ENCODE measurements at regions not wholly inside any gene's neighbourhood (a gene's known extent, or its start where the extent isn't known, plus 50 kb on each side); places are given as distances from the start of the nearest gene placed in this dataset.

DNA sequence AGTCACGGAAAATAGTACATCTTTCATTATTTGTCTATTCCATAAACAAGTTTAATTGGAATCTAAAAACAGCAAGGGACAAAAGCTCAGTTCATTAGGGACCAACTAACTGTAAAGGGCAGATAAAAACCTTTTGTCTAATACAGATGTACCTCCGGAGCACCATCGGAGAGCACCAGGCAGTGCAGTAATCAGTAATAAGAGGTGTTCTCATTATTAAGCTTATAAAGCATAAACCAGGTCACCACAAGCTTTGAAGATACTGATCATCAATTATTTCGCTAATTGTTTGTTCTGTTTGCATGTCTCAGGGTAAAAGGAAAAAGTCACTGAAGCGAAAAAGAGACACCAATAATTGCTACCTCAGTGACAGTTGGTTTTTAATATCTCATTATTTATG, 207.3 kb upstream of the PRKD1 start:
- in situ Hi-C loops (cut with HindIII; ENCODE audit: low pct_ligation_motif_present, low pct_unique_long_range_greater_than_20kb, low sequenced_read_pairs), result no loop called here
- no peak for DNase-seq

DNA sequence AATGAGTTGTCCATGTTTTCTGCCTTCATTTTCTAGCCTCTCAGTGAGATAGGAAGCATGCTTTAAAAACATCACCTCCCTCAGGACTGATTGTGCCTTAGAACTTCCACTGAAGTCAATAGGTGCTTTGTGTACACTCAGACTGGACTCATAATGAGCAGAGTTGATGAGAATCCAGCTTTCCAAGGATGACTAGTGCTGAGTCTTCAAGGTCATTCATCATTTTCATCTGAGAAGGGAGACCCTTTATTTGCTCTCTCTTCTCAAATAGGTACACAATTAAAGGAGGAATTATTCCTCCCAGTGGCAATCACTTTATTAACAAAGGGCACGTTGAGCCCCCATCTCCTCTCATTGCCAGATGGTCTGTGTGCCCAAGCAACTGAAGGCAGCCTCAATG, 210.9 kb upstream of the PRKD1 start:
- DNase-seq, result no peak
- in situ Hi-C loops (cut with HindIII; ENCODE audit: low pct_ligation_motif_present, low pct_unique_long_range_greater_than_20kb, low sequenced_read_pairs), result no loop called here

DNA sequence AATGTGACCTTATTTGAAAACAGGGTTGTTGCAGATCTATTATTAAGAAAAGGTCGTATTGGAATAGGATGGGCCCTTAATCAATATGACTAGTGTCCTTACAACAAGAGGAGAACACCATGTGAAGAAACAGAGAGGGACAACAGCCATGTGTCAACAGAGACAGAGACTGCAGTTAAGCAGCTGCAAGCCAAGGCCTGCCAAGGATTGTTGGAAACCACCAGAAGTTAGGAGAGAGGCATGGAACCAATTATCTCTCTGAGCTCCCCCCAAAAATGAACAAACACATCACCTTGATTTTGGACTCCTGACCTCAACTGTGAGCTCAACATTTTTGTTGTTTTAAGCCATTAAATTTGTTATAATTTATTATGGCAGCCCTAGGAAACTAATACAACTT, 214.6 kb upstream of the PRKD1 start:
- DNase-seq, result no peak
- in situ Hi-C loops (cut with HindIII; ENCODE audit: low pct_ligation_motif_present, low pct_unique_long_range_greater_than_20kb, low sequenced_read_pairs), result no loop called here

DNA sequence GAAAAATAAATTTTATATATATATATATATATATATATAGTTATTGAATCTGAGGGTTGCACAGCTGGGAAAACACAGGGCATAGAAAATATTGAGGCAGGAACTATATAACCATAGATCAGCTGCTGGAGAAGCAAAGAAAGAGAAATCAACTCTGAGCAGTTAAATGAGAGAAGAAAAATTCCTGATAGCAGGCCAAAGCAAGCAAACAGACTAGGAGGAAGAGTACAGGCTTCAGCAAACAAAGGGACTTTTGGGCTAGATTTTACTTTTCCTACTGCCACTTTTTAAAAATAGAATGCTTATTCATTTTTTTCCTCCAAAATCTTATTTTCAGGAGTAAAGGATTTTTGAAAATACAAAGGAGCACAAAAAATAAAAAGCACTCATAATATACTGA, 216.0 kb upstream of the PRKD1 start:
- in situ Hi-C loops (cut with HindIII; ENCODE audit: low pct_ligation_motif_present, low pct_unique_long_range_greater_than_20kb, low sequenced_read_pairs), result no loop called here

DNA sequence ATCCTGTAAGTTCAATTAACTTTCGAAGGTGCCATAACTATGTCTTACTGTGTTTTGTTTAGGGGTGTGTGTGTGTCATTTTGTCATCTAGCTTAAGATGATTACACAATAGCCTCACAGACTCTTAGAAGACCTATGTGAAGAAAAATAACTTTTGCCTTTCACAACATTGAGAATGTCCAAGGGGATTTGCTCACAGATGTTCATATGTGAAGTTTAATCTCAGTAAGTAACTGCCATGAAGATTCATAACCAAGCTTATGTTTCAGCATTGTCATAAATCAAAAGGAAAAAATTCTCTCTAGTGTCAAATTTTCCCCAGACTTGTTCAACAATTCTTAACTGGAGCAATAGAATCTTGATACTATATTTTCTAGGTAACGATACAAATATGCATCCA, 226.1 kb upstream of the PRKD1 start:
- DNase-seq, result no peak
- in situ Hi-C loops (cut with HindIII; ENCODE audit: low pct_ligation_motif_present, low pct_unique_long_range_greater_than_20kb, low sequenced_read_pairs), result no loop called here

More for the DNA sequence above, 216.0 kb upstream of the PRKD1 start:
- no peak for DNase-seq

DNA sequence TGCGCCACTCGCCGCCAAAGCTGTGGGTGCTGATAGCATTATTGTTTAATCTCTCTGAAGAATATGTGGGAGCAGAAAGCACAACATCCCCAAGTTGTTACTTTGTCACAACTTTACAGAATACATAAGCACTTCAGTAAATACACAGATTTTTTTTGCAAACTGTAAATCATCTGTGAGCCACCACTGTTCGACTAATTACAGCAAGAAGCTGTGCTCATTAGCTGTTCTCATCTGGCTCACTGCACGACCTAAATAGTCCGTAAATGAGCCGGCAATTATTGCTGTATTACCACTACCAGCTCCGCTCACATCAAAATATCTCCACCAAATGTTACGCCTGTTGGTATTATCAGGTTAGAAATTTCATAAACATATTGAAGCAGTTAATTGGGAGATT, 228.9 kb upstream of the PRKD1 start:
- DNase-seq, result no peak
- in situ Hi-C loops (cut with HindIII; ENCODE audit: low pct_ligation_motif_present, low pct_unique_long_range_greater_than_20kb, low sequenced_read_pairs), result no loop called here

DNA sequence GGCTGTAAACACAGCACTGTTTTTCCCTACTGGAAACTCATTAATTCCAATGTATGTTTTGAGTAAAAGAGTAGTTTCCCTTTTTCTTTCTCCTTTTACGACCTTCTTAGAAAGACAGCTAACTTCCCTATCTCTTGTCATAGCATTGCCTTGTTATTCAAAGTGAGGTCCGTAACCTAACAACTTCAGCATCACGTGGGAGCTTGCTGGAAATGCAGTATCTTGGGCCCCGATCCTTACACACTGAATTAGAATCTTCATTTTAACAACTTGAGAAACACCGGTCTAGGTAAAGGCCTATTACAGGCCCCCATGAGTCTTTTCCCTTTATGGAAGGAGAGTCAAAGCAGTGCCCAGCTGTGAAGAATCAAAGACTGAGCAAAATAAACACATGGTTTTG, 230.7 kb upstream of the PRKD1 start:
- DNase-seq, result no peak
- in situ Hi-C loops (cut with HindIII; ENCODE audit: low pct_ligation_motif_present, low pct_unique_long_range_greater_than_20kb, low sequenced_read_pairs), result no loop called here

DNA sequence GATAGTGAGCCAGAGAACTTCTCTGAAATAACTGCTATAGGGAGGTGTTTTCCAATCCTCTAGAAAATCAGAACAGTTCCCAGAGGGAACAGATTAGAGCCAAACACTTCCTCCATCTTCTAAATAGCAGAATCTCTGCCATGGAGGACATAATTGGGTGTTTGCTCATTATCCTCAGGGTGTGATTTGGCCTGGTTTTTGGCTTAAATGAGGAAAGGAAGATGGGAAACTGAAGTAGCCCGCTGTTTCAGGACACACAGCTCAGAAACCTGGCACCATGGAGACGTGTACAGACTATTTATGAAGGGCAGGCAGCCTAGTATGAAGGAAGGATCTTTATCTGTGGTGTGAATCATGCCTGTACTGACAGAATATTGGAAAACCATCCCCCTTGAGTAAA, 231.7 kb upstream of the PRKD1 start:
- in situ Hi-C loops (cut with HindIII; ENCODE audit: low pct_ligation_motif_present, low pct_unique_long_range_greater_than_20kb, low sequenced_read_pairs), result no loop called here

DNA sequence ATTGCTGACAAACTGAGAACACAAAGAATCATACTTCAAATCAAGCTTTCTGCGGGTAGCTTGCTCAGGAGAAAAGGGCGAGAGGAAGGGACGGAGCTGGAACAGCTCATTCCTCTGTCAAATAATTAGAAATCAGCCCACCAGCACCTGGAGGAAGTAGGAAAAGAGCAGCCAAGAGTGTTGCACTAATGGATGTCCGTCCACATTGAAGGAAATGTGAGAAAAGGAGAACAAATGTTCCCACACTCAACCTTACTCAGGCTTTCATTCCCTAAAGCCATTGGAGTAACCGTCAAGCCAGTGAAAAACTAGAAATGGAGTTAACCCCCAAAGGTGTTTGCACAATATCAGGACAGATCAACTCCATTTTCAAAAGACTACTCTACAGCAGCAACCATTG, 233.0 kb upstream of the PRKD1 start:
- no peak for DNase-seq
- in situ Hi-C loops (cut with HindIII; ENCODE audit: low pct_ligation_motif_present, low pct_unique_long_range_greater_than_20kb, low sequenced_read_pairs), result no loop called here

More for the DNA sequence above, 231.7 kb upstream of the PRKD1 start:
- no peak for DNase-seq

DNA sequence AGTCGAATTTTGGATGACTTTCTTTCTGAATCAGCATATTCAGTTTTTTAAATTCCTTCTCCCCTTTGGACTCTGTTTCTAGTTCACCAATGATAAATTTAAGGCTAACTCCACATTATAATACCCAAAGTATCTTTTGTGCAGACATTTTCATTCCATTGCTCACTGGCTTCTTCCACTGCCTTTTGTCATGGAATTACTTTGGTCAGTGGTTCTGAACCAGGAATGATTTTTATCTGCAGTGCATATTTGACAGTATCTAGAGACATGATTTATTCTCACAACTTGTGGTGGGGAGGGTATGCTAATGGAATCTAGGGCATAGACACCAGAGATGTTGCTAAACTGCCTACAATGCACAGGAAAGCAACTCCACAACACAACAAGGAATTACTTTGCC, 234.4 kb upstream of the PRKD1 start:
- no peak for DNase-seq
- in situ Hi-C loops (cut with HindIII; ENCODE audit: low pct_ligation_motif_present, low pct_unique_long_range_greater_than_20kb, low sequenced_read_pairs), result no loop called here

DNA sequence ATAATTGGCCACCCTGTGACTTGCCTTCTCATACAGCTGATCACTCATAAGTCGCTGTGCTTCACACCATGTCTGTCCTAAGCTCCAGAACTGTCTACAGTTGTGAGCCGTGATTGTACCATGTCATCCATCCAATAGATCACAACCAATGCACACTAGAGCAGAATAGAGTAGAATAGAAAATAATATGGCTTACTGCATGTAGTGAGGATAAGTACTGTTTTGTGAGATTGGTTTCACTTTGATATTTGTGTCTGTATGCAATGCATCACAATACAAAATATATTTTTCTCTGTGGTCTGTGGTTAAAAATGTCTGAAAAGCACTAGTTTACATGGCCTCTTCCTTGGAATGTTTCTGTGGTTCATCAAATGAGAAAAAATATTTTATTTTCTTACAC, 237.6 kb upstream of the PRKD1 start:
- DNase-seq, result no peak
- in situ Hi-C loops (cut with HindIII; ENCODE audit: low pct_ligation_motif_present, low pct_unique_long_range_greater_than_20kb, low sequenced_read_pairs), result no loop called here

DNA sequence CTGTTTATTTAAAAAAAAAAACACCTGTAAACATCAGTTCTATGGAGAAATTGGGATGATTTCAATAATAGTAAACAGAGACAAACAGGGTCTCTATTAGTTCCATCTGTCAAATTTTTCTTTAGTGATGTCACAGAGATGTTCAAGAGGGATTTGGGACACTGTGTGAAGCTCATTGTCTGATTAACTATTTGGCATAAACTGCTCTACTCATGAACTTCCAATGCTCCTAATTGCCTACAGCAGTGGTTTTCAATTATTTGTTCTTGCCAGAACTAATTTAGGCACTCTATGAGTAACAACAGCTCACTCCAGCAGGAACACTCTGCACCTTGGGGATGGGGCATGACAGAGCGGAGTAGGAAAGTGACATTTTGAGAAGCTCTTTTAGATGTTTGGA, 250.1 kb upstream of the PRKD1 start:
- in situ Hi-C loops (cut with HindIII; ENCODE audit: low pct_ligation_motif_present, low pct_unique_long_range_greater_than_20kb, low sequenced_read_pairs), result no loop called here
- no peak for DNase-seq

DNA sequence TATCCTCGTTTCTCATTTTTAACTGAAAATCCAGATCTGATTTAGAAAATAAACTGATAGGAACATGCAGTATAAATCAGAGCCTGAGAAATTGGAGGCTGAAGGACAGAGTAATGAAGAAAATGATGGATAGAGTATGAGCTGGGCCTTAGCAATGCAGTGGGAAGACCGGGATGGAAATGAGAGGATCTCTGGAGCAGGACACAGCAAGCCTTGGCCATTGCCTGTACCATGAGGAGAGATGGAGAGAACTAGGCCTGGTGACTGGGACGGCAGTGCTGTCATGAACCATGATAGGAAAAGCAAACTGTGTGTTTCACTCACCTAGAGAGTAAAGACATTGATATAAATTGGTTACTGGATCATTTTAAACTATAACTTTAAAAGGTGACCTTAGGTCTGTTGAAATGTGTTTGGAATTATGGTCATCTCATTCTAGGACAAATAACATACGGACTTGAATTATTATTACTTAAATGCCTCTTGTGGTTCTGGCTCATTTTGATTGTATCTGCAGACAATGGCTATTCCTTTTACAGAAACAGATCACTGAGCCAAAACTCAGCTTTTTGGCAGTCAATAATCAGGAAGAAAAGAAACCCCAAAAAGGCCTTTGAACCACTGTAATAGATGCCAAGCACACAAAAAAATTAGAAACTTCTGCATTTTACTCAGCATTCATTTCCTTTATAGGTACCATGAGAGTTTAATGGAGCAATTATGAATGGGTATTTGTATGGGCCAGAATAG, 251.9 kb upstream of the PRKD1 start:
- in situ Hi-C loops (cut with HindIII; ENCODE audit: low pct_ligation_motif_present, low pct_unique_long_range_greater_than_20kb, low sequenced_read_pairs), result no loop called here

DNA sequence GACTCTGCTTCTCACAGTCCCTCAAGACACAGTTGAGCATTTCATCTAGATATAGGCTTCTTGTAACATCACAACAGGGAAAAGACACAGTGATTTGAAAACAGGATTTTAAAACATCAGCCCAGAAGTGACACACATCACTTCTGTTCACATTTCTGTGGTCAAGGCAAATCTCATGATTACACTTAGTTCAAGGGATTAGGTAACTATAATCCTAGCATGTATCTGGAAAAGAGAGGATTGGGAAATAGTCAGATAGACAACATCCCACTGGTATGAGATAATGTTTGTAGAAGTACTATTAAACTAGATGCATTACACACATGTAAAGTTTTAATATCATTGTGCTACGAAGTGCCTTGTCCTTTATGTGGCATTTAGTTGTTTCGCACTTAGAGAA, 252.6 kb upstream of the PRKD1 start:
- in situ Hi-C loops (cut with HindIII; ENCODE audit: low pct_ligation_motif_present, low pct_unique_long_range_greater_than_20kb, low sequenced_read_pairs), result no loop called here
- no peak for DNase-seq

More for the DNA sequence above, 251.9 kb upstream of the PRKD1 start:
- no peak for DNase-seq

DNA sequence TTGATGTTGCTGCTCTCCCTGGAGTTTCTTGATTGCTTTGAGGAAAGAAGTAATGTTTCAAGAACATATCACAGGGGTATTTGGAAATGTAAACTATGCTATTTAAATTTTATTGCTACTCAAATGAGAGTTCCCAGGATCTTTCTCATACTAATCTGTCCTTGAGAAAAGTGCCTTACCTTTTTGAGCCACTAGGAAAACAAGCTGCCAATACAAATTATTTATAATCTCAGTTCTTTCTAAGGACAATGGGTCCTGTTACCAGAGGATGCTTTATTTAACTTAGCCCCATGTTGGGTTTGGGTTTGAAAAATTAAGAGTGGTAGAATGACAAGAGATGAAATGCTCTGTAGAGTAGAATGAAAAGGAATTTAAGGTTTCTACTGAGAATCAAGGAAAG, 258.2 kb upstream of the PRKD1 start:
- in situ Hi-C loops (cut with HindIII; ENCODE audit: low pct_ligation_motif_present, low pct_unique_long_range_greater_than_20kb, low sequenced_read_pairs), result no loop called here
- no peak for DNase-seq

DNA sequence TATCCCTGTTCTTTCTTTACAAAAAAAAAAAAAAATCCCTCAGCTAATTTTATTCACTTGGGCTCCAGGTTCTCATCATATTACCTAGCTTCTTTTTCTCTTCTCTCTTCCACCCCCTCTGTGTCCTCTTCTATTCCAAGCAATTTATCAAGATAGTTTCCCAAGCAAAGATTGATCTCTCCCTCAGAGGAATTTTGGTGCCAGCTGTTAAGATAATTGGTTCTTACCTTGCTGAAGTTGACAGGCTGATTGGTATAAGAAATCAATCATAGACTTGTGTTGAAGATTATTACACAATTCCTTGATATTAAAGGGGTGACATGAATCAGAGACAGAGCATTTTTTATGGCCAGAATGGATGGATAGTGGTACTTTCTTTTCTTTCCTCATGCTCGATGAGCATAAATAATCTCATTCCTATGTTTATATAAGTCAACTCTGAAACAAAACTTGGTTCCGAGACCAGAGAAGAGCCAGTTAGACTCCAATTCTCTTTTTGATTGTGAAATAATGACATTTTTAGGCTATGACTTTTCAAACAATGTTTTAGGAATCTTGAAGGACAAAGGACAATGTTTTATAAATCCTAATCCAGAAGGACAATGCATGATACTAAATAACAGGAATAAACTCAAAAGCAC, 264.1 kb upstream of the PRKD1 start:
- in situ Hi-C loops (cut with HindIII; ENCODE audit: low pct_ligation_motif_present, low pct_unique_long_range_greater_than_20kb, low sequenced_read_pairs), result no loop called here
- no peak for DNase-seq

DNA sequence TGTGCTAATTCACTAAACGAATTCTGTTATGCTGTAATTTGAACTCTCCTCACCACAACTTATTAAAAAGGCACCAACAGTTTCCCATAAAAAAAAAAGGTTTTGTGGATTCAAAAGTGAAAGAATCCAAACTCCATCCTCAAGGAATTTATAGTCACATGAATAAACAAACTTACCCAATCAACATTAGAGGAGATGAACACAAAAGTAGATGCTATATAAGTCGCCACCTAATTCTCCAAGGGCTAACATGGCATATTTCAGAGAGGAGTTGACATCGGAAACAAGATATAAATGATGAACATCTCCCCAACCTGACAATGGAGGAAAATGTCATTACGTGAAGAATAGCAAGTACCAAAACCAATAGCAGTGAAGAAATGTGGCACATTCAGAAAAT, 265.5 kb upstream of the PRKD1 start:
- in situ Hi-C loops (cut with HindIII; ENCODE audit: low pct_ligation_motif_present, low pct_unique_long_range_greater_than_20kb, low sequenced_read_pairs), result no loop called here
- DNase-seq, result no peak

DNA sequence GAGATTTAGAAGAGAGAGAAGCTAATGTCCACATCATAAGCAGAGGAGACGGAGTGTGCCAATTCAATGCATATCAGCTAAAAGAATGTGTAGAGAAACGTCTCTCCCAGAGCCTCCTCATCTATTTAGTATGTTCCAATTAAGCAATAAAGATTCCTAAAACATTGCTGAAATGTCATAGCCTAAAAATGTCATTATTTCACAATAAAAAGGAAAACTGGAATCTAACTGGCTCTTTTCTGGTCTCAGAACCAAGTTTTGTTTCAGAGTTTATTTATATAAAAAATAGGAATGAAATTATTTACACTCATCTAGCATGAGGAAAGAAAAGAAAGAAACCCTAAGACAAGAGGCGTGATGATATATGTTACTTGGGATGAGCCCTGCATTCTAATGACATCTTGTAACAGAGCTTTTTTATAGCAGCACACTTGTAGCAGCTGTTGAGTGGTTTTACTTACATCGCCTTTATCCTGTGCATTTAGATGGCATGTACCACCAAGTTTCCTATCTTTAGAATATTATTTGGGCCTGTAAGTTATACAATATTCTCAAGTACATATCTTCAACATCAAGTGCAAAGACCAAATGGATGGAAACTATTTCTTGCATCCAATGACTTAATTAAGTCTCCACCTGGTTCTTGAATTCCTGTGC, 266.3 kb upstream of the PRKD1 start:
- in situ Hi-C loops (cut with HindIII; ENCODE audit: low pct_ligation_motif_present, low pct_unique_long_range_greater_than_20kb, low sequenced_read_pairs), result no loop called here
- DNase-seq, result no peak

DNA sequence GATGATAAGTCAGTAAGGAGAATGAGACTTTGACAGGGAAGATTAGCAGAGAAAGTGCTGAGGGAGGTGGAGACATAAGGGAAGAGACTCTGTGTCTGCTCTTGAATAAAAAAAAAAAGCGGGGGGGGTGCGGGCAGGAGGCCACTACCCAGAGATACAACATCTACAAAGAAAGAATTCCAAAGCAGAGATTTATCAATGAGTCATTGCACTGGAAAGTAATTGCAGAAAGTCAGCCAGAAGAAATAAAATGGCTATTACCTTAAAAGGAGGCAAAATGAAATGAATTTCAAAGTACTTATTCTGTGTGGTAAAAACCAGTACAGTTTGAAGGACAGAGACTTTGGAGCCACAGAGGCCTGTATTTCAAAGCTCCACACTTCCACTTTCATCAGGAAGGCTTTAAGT, 267.1 kb upstream of the PRKD1 start:
- in situ Hi-C loops (cut with HindIII; ENCODE audit: low pct_ligation_motif_present, low pct_unique_long_range_greater_than_20kb, low sequenced_read_pairs), result no loop called here
- DNase-seq, result no peak

DNA sequence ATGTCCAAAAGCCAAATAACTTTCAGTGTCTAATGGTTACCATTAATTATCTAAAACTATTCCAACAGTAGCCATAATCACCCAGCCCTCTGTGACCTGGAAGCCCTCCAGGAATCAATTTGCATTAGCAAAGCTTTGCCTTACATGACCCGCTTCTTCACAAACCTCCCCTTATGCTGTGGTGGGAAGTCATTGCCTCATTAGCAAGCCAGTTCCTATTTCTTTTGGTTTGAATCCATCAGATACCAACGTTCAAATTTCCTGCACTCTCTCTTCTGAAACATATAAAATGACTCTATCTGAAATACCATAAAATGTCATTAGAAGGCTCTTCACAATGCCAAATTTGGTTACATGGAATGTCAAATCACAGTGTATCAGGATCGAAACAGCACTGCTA, 268.3 kb upstream of the PRKD1 start:
- in situ Hi-C loops (cut with HindIII; ENCODE audit: low pct_ligation_motif_present, low pct_unique_long_range_greater_than_20kb, low sequenced_read_pairs), result no loop called here
- DNase-seq, result no peak
